IPS-NIHi7 (cell line): ENCODE measurements at regions not wholly inside any gene's neighbourhood (a gene's known extent, or its start where the extent isn't known, plus 50 kb on each side); places are given as distances from the start of the nearest gene placed in this dataset.

Experiments used
- DNase-seq: peaks from one replicate; pipeline ENCODE4 v3.0.0; 2012; ENCODE audit warnings: mixed read lengths; ENCODE audit errors: extremely low spot score

- DNase-seq: no peak
These were observed 60.1 kb upstream of the ARID5B start for GRCh38 chr10:61841338-61841875.

- no peak for DNase-seq
These were observed 58.6 kb upstream of the ARID5B start for GRCh38 chr10:61842755-61843497.

- no peak for DNase-seq
These were observed 57.2 kb upstream of the ARID5B start for GRCh38 chr10:61844116-61844822.

GRCh38 chr10:61845196-61845949 lies 56.1 kb upstream of the ARID5B start:
- DNase-seq: no peak

- no peak for DNase-seq
These were observed 55.6 kb upstream of the ARID5B start for GRCh38 chr10:61845950-61846268.

- DNase-seq: no peak
These were observed 55.0 kb upstream of the ARID5B start for GRCh38 chr10:61846370-61847031.

GRCh38 chr10:61847087-61847486 lies 54.4 kb upstream of the ARID5B start:
- no peak for DNase-seq

- DNase-seq: no peak
These were observed 53.9 kb upstream of the ARID5B start for GRCh38 chr10:61847640-61848039.

- no peak for DNase-seq
These were observed 51.1 kb upstream of the ARID5B start for GRCh38 chr10:61850376-61850775.
